ENCODE measurements at regions not wholly inside any gene's neighbourhood (a gene's known extent, or its start where the extent isn't known, plus 50 kb on each side); places are given as distances from the start of the nearest gene placed in this dataset.

DNA sequence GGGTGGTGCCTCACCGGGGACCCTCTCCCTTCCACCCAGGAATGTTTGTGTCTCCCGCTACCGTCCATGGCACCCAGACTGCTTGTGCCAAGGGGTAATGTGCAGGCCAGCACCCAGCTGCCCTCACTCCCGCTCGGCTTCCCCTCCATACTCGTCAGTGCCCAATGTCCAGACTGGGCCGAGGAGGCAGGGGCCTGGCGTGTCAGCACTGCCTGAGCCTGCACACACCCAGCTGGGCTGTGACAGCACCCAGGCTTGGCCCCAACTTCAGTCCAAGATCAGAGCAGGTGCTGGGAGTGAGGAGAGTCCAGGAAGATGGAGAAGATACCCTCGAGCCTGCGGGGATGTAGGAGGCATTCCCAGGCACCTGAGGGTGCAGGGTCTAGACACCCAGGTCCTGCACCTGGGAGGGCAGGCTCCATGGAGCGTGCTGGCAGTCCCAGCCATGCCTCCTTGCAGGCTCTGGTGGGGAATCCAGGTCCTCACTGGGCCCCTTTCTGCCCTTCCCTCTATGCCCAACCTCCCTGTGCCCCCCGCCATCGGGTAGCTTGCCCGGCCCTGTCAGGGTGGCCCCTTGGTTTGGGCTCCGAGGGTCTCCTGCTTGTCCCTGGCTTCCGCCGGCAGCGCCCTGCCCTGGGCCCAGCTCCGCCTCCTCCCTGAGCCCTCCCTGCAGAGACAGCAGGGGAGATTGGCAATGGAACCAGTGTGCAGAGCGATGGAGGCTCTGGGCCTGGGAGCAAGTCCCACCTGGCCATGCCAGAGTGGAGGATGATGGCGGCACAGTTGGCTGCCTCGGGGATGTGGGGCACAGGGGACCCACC, 250.8 kb upstream of the EDIL3 start:
- 0% methylated on average over 1 of the region's 22 CpGs for WGBS (ENCODE audit: low lambda C conversion rate)
- H3K27me3 ChIP-seq (ENCODE audit: control insufficient read depth in 1 of 2, insufficient read depth in 2 of 2, low read length in 2 of 2): peaks cover 0 to 1% of the 10 kb centered on the region in 2 experiments; a peak in 1 of 5 replicates
- no peaks in the 10 kb centered on the region for H4K20me1 ChIP-seq (ENCODE audit: insufficient read depth, low read length)
- no peak overlapping the region for H3K27ac ChIP-seq (ENCODE audit: extremely low read length, insufficient read depth, low read length)
- DNase-seq (ENCODE audit: low spot score) (no peak), FAIRE-seq (no peak), ATAC-seq (peak; percentile 40)
- ChIA-PET CTCF (ENCODE audit: low intra/inter-chr PET ratio, low total read pairs) (no interaction called here), POLR2A (no interaction called here)
- H3K4me3 ChIP-seq (replicated peaks in 1 of 3; ENCODE audit: insufficient read depth in 1 of 3, low read depth in 2 of 3, low read length in 3 of 3): no peak overlapping the region
- intact Hi-C loops (cut with micrococcal nuclease; ENCODE audit: unreplicated experiment): no loop called here
- in situ Hi-C loops (cut with HindIII; ENCODE audit: extremely low pct_ligation_motif_present, low pct_unique_long_range_greater_than_20kb): no loop called here
- no peaks in the 10 kb centered on the region for H3K36me3 ChIP-seq (replicated peaks in 1 of 2; ENCODE audit: control insufficient read depth in 1 of 2, insufficient read depth in 2 of 2, low read length in 2 of 2)
- H3K4me2 ChIP-seq (ENCODE audit: low read depth, low read length): no peak overlapping the region
- H3K4me1 ChIP-seq (ENCODE audit: insufficient read depth, low read length): no peaks in the 10 kb centered on the region
- H3K9ac ChIP-seq (ENCODE audit: insufficient read depth, low read depth, low read length): no peak overlapping the region
- no peaks in the 10 kb centered on the region for H3K9me3 ChIP-seq (ENCODE audit: low read length)
- H2AFZ ChIP-seq (ENCODE audit: low read length): no peak overlapping the region
- no peaks in the 10 kb centered on the region for H3K79me2 ChIP-seq (ENCODE audit: insufficient read depth, low read length)
- TF ChIP-seq MATR3 (CRISPR knock-in tag; IDR thresholded peaks at IDR 0.05) (no peak), SOX6 (IDR thresholded peaks at IDR 0.05) (no peak), SOX6 (CRISPR knock-in tag; IDR thresholded peaks at IDR 0.05) (no peak), NFE2 (CRISPR knock-in tag; IDR thresholded peaks at IDR 0.05) (no peak), ZSCAN31 (CRISPR knock-in tag; IDR thresholded peaks at IDR 0.05; ENCODE audit: low read depth) (no peak), ZNF724P (CRISPR knock-in tag; IDR thresholded peaks at IDR 0.05; ENCODE audit: borderline replicate concordance) (no peak), PHF20 (CRISPR knock-in tag; IDR thresholded peaks at IDR 0.05) (no peak), MYC (CRISPR knock-in tag; IDR thresholded peaks at IDR 0.05; ENCODE audit: borderline replicate concordance) (no peak), AGO2 (optimal IDR thresholded peaks at IDR 0.05; ENCODE audit: low read depth, low read length) (no peak), MED1 (CRISPR knock-in tag; IDR thresholded peaks at IDR 0.05) (no peak)
- TF ChIP-seq, protein P1, sequence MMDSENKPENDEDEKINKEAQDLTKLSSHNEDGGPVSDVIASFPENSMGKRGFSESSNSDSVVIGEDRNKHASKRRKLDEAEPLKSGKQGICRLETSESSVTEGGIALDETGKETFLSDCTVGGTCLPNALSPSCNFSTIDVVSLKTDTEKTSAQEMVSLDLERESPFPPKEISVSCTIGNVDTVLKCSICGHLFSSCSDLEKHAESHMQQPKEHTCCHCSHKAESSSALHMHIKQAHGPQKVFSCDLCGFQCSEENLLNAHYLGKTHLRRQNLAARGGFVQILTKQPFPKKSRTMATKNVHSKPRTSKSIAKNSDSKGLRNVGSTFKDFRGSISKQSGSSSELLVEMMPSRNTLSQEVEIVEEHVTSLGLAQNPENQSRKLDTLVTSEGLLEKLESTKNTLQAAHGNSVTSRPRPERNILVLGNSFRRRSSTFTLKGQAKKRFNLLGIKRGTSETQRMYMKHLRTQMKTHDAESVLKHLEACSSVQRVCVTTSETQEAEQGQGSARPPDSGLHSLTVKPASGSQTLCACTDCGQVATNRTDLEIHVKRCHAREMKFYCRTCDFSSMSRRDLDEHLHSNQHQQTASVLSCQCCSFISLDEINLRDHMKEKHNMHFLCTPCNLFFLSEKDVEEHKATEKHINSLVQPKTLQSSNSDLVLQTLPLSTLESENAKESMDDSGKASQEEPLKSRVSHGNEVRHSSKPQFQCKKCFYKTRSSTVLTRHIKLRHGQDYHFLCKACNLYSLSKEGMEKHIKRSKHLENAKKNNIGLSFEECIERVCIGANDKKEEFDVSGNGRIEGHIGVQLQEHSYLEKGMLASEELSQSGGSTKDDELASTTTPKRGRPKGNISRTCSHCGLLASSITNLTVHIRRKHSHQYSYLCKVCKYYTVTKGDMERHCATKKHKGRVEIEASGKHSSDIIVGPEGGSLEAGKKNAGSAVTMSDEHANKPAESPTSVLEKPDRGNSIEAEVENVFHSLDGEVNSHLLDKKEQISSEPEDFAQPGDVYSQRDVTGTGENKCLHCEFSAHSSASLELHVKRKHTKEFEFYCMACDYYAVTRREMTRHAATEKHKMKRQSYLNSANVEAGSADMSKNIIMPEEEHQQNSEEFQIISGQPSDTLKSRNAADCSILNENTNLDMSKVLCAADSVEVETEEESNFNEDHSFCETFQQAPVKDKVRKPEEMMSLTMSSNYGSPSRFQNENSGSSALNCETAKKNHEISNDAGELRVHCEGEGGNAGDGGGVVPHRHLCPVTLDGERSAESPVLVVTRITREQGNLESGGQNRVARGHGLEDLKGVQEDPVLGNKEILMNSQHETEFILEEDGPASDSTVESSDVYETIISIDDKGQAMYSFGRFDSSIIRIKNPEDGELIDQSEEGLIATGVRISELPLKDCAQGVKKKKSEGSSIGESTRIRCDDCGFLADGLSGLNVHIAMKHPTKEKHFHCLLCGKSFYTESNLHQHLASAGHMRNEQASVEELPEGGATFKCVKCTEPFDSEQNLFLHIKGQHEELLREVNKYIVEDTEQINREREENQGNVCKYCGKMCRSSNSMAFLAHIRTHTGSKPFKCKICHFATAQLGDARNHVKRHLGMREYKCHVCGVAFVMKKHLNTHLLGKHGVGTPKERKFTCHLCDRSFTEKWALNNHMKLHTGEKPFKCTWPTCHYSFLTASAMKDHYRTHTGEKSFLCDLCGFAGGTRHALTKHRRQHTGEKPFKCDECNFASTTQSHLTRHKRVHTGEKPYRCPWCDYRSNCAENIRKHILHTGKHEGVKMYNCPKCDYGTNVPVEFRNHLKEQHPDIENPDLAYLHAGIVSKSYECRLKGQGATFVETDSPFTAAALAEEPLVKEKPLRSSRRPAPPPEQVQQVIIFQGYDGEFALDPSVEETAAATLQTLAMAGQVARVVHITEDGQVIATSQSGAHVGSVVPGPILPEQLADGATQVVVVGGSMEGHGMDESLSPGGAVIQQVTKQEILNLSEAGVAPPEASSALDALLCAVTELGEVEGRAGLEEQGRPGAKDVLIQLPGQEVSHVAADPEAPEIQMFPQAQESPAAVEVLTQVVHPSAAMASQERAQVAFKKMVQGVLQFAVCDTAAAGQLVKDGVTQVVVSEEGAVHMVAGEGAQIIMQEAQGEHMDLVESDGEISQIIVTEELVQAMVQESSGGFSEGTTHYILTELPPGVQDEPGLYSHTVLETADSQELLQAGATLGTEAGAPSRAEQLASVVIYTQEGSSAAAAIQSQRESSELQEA (CRISPR knock-in tag; IDR thresholded peaks at IDR 0.05; ENCODE audit: not compliant biosample characterization): no peak
- TF ChIP-seq, protein P2, sequence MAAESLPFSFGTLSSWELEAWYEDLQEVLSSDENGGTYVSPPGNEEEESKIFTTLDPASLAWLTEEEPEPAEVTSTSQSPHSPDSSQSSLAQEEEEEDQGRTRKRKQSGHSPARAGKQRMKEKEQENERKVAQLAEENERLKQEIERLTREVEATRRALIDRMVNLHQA (CRISPR knock-in tag; IDR thresholded peaks at IDR 0.05): no peak
- TF ChIP-seq, protein P3, sequence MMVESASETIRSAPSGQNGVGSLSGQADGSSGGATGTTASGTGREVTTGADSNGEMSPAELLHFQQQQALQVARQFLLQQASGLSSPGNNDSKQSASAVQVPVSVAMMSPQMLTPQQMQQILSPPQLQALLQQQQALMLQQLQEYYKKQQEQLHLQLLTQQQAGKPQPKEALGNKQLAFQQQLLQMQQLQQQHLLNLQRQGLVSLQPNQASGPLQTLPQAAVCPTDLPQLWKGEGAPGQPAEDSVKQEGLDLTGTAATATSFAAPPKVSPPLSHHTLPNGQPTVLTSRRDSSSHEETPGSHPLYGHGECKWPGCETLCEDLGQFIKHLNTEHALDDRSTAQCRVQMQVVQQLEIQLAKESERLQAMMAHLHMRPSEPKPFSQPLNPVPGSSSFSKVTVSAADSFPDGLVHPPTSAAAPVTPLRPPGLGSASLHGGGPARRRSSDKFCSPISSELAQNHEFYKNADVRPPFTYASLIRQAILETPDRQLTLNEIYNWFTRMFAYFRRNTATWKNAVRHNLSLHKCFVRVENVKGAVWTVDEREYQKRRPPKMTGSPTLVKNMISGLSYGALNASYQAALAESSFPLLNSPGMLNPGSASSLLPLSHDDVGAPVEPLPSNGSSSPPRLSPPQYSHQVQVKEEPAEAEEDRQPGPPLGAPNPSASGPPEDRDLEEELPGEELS (CRISPR knock-in tag; IDR thresholded peaks at IDR 0.05): no peak
- no TSS peak for BruUV-seq (replicated peaks)

Data from HepG2 (cell line).